ENCODE measurements at regions not wholly inside any gene's neighbourhood (a gene's known extent, or its start where the extent isn't known, plus 50 kb on each side); places are given as distances from the start of the nearest gene placed in this dataset.

DNA sequence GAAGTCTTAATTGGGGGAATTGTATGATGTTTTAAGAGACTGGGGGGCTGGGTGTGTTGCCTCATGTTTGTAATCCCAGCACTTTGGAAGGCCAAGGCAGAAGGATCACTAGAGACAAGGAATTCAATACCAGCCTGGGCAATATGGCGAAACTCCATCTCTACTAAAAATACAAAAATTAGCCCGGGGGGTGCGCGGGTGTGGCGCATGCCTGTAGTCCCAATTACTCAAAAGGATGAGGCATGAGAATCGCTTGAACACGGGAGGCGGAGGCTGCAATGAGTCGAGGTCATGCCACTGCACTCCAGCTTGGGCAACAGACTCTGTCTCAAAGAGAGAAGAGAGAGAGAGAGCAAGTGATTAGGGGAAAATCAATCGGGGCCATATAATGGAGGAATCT, 600.5 kb downstream of the SLC16A7 start:
- H3K4me3 ChIP-seq (ENCODE audit: low read depth, low read length), result no peak overlapping the region
- TF ChIP-seq, protein P1, sequence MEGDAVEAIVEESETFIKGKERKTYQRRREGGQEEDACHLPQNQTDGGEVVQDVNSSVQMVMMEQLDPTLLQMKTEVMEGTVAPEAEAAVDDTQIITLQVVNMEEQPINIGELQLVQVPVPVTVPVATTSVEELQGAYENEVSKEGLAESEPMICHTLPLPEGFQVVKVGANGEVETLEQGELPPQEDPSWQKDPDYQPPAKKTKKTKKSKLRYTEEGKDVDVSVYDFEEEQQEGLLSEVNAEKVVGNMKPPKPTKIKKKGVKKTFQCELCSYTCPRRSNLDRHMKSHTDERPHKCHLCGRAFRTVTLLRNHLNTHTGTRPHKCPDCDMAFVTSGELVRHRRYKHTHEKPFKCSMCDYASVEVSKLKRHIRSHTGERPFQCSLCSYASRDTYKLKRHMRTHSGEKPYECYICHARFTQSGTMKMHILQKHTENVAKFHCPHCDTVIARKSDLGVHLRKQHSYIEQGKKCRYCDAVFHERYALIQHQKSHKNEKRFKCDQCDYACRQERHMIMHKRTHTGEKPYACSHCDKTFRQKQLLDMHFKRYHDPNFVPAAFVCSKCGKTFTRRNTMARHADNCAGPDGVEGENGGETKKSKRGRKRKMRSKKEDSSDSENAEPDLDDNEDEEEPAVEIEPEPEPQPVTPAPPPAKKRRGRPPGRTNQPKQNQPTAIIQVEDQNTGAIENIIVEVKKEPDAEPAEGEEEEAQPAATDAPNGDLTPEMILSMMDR (conservative IDR thresholded peaks at IDR 0.05; ENCODE audit: low read depth, low read length), result no peak
- DNase-seq (ENCODE audit: low read depth), result no peak

DNA sequence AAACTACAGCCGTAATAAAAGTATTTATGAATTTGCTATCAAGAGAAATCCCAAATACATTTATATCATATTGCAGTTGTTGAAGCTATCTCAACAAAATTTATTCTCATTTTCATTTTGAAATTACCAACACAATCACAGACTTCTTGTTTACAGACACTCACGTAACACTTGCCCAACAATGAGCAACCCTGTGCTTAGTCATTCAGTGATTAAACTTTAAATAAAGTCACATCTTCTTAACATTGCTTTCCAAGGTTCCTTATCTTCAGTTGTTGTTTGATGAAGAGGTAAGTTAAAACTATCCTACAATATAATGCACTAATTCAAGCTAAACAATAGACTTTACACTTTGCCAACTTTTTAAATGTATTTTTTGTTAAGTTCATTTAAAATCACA, 601.8 kb downstream of the SLC16A7 start:
- TF ChIP-seq, protein P1 (conservative IDR thresholded peaks at IDR 0.05; ENCODE audit: low read depth, low read length), result no peak
- no peak for DNase-seq (ENCODE audit: low read depth)
- no peak overlapping the region for H3K4me3 ChIP-seq (ENCODE audit: low read depth, low read length)

DNA sequence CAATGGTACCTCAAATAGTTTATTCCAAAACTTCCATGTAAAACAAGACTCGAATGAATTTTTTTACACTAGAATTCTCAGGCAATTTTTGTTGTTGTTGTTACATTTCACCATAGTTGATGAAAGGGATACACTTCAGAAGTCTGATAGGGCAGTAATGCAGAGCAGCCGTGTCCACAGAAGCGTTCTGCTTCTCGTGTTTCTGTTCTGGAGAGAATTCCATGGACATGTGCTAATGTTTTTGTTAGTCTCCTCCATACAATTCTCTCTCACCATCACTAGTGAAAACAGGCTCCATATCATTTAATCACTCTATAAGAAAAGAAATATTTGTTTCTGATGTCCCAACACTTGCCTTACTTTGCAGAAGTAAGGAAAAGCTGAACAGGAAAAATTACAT, 606.1 kb downstream of the SLC16A7 start:
- TF ChIP-seq, protein P1 (conservative IDR thresholded peaks at IDR 0.05; ENCODE audit: low read depth, low read length), result no peak
- no peak overlapping the region for H3K4me3 ChIP-seq (ENCODE audit: low read depth, low read length)
- DNase-seq (ENCODE audit: low read depth), result no peak

DNA sequence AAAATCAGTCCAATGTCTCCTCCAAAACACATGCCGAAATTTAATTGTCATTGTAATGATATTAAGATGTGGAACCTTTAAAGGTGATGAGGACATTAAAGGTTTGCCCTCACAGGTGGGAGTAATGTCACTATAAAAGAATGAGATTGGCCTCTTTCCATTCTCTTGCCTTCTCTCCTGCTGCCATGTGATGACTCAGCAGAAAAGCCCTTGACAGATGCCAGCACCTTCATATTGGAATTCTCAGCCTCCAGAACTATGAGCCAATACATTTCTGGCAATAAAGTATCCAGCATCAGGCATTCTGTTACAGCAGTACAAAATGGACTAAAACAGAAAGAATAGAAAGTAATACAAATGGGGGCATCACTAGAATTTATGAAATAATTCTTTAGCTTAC, 609.7 kb downstream of the SLC16A7 start:
- no peak overlapping the region for H3K4me3 ChIP-seq (ENCODE audit: low read depth, low read length)
- no peak for DNase-seq (ENCODE audit: low read depth)
- TF ChIP-seq, protein P1 (conservative IDR thresholded peaks at IDR 0.05; ENCODE audit: low read depth, low read length), result no peak

DNA sequence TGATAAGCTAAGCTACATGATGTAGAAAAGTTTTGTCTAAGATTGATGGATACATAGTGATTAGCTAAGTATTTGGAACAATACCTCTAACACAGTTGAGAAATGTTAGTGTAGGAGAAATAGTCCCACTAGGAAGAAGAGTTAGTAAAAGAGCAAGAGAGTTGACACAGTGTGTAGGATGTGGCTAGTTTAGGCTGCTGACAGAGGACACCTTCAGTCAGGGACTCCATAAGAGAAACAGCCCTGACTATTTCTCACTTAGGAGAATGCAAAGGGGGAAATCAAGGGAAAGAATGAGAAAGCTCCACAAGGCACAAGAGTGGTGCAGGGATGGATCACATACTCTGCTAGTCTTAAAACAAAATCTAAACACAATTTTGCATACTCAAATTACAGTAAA, 613.7 kb downstream of the SLC16A7 start:
- DNase-seq (ENCODE audit: low read depth), result no peak
- no peak overlapping the region for H3K4me3 ChIP-seq (ENCODE audit: low read depth, low read length)
- TF ChIP-seq, protein P1 (conservative IDR thresholded peaks at IDR 0.05; ENCODE audit: low read depth, low read length), result no peak

DNA sequence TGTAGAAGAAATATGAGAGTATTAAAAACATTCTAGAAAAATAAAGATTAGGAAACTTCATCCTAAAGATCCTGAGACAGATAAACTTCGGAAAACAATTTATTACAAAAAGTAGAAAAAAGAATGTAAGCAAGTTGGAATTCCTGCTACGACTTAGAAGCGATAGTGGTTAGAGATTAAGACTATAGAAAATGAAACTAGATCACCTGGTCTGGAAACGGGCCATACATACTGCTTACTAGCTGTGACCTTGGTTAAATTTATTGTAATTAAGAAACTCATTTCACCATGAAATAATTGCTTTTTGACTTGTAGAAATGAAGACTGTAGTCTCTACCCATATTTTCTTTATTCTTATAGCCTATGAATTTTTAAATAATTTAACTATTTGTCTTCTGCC, 614.1 kb downstream of the SLC16A7 start:
- no peak overlapping the region for H3K4me3 ChIP-seq (ENCODE audit: low read depth, low read length)
- TF ChIP-seq, protein P1 (conservative IDR thresholded peaks at IDR 0.05; ENCODE audit: low read depth, low read length), result no peak
- no peak for DNase-seq (ENCODE audit: low read depth)

DNA sequence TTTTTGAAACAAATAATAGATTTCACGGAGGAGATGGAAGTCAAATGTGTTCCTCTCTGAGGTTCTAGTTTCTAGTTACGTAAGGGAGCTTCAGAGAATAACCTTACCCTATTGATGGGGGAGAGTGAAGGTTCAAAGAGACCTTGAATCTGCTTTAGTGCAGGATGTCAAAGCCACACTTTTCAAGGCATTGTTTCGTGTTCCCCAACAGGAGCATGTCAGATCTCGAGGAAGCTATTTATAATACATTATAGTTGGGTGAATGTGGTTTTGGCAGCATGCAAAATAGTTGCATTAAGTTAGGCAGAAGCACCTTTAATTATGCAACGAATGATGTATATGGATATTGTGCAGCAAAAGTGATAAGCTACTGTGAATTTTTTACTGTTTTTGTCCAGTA, 614.9 kb downstream of the SLC16A7 start:
- no peak for DNase-seq (ENCODE audit: low read depth)
- TF ChIP-seq, protein P1 (conservative IDR thresholded peaks at IDR 0.05; ENCODE audit: low read depth, low read length), result no peak
- H3K4me3 ChIP-seq (ENCODE audit: low read depth, low read length), result no peak overlapping the region

Data from epithelial cell of proximal tubule (primary cell).